Heart right ventricle (tissue), 16 donors: ENCODE measurements at regions not wholly inside any gene's neighbourhood (a gene's known extent, or its start where the extent isn't known, plus 50 kb on each side); places are given as distances from the start of the nearest gene placed in this dataset.

Source experiments
- ATAC-seq, 8 donors: fragments of 200-7000 bp; cut with Tn5 transposase; one replicate each; pipeline ENCODE4 v1.9.1; 2020; ENCODE audit warnings: mild to moderate bottlenecking in 8 of 8, moderate library complexity in 8 of 8, moderate number of reproducible peaks in 1 of 8
- DNase-seq, 2 donors: peaks; one replicate each; pipeline ENCODE4 v3.0.0-alpha.2; 2020
- H3K27ac ChIP-seq, 10 donors: fragments of 200-600 bp; sonication (generic) in 2 of 10; one replicate each; pipeline versions ENCODE4 v1.5.0 to v1.8.0; 2020 to 2022; ENCODE audit warnings: mild to moderate bottlenecking in 3 of 10
- H3K27me3 ChIP-seq, 7 donors: fragments of 200-600 bp; one replicate each; pipeline ENCODE4 v1.8.0; 2021 to 2022; ENCODE audit warnings: mild to moderate bottlenecking in 2 of 7
- H3K36me3 ChIP-seq, 9 donors: fragments of 200-600 bp; sonication (generic) in 1 of 9; one replicate each; pipeline versions ENCODE4 v1.5.0 to v1.8.0; 2020 to 2022; ENCODE audit warnings: mild to moderate bottlenecking in 2 of 9
- H3K4me1 ChIP-seq, 9 donors: fragments of 200-600 bp; sonication (generic) in 1 of 9; one replicate each; pipeline versions ENCODE4 v1.5.0 to v1.8.0; 2020 to 2022; ENCODE audit warnings: mild to moderate bottlenecking in 4 of 9
- H3K4me3 ChIP-seq, 10 donors: fragments of 200-600 bp; sonication (generic) in 2 of 10; one replicate each; pipeline versions ENCODE4 v1.5.0 to v1.8.0; 2020 to 2022; ENCODE audit warnings: mild to moderate bottlenecking in 7 of 10, moderate library complexity in 2 of 10
- H3K9me3 ChIP-seq, 11 donors: fragments of 200-600 bp in 10 of 11; sonication (generic) in 2 of 11; one replicate each; pipeline versions ENCODE4 v1.5.0 to v1.8.0; 2013 to 2022; ENCODE audit warnings: mild to moderate bottlenecking in 2 of 11, control low read depth in 1 of 11, moderate library complexity in 1 of 11
- CTCF ChIP-seq, 9 donors: fragments of 200-600 bp; sonication (generic) in 2 of 9; IDR thresholded peaks; one replicate each; pipeline versions ENCODE4 v1.5.0 to v1.8.0; 2021 to 2022; ENCODE audit warnings: antibody characterized with exemption in 9 of 9, mild to moderate bottlenecking in 5 of 9, moderate library complexity in 1 of 9
- WGBS, 2 donors: extraction: QIAGEN DNeasy Blood & Tissue Kit; methylation state at CpG; one replicate each; pipeline ENCODE4 v1.1.7; 2013; ENCODE audit warnings: inconsistent platforms in 1 of 2; 5-methylcytosine and 5-hydroxymethylcytosine counted together
- intact Hi-C, 10 donors: fragments of 100-400 bp; cut with DNase I; formaldehyde crosslinking; loops; one replicate each; pipeline versions ENCODE4 v1.11.1 to v1.14.2; 2022
- donor health status: Arrhythmogenic right ventricular cardiomyopathy.
- donor health status: ischemic (EF 13 %, LVEDD 7.1; RV severe dilation, severe dysfunction).
- donor health status: healthy with polysubstance abuse.
- donor health status: DM: no; HTN: yes; CAD: no.
- donor health status: DM: no; HTN: no; CAD: no.
- donor health status: ischemic (EF 25% LVEDD 6.9; RV normal size, moderate dysfunction).
- donor health status: ischemic (EF 25% LVEDD 5.7; RV mildly dilated, moderate dysfunction).
- donor health status: healthy.
- donor health status: DM: yes; HTN: yes; CAD: no.
- donor health status: Ischemic cardiomyopathy.
- donor health status: ischemic (EF 35%, LVEDD 5.7; RV mildly dilated, moderate dysfunction).
- donor health status: nonischemic (EF 11% LVEDD 7.7; RV severe dilation, severe dysfunction).
- donor health status: DM: yes; HTN: yes; CAD: no.
- donor health status: PGD.
- donor health status: ischemic (EF 29% LVEDD 5.4; RV normal size, mild dysfunction).
- donor health status: nonischemic (EF 23%, LVEDD 6.1; RV moderate dilation, normal function).

GRCh38 chr16:7113949-7114348, 218.7 kb upstream of the RBFOX1 start:
- TF ChIP-seq CTCF (IDR thresholded peaks at IDR 0.05), result no peak
- no peak overlapping the region for H3K4me3 ChIP-seq
- DNase-seq (no peak), ATAC-seq (no peak)
- no peaks in the 10 kb centered on the region for H3K36me3 ChIP-seq
- intact Hi-C loops, result no loop called here
- 72 to 75% methylated on average over 2 of the region's 2 CpGs for WGBS, 2 donors
- H3K27ac ChIP-seq, result no peak overlapping the region
- no peaks in the 10 kb centered on the region for H3K9me3 ChIP-seq
- peaks cover 0 to 30% (median 3%) of the 10 kb centered on the region in 7 donors for H3K27me3 ChIP-seq
- H3K4me1 ChIP-seq, result no peaks in the 10 kb centered on the region

- 84 to 88% methylated on average over 2 of the region's 2 CpGs for WGBS, 2 donors
- H3K4me1 ChIP-seq, result no peaks in the 10 kb centered on the region
- DNase-seq (no peak), ATAC-seq (no peak)
- no peak for TF ChIP-seq CTCF (IDR thresholded peaks at IDR 0.05)
- H3K4me3 ChIP-seq, result no peak overlapping the region
- H3K27ac ChIP-seq, result no peak overlapping the region
- H3K36me3 ChIP-seq, result no peaks in the 10 kb centered on the region
- intact Hi-C loops, result no loop called here
- H3K9me3 ChIP-seq, result no peaks in the 10 kb centered on the region
- peaks cover 0 to 33% (median 3%) of the 10 kb centered on the region in 7 donors for H3K27me3 ChIP-seq
Observed at GRCh38 chr16:7113395-7113794, 219.2 kb upstream of the RBFOX1 start.

GRCh38 chr16:7111265-7111664, 221.4 kb upstream of the RBFOX1 start:
- WGBS, 2 donors, result 58 to 82% methylated on average over 3 of the region's 3 CpGs

GRCh38 chr16:7107436-7107835, 225.2 kb upstream of the RBFOX1 start:
- H3K27ac ChIP-seq, result no peak overlapping the region
- H3K9me3 ChIP-seq, result no peaks in the 10 kb centered on the region

More at GRCh38 chr16:7111265-7111664, 221.4 kb upstream of the RBFOX1 start:
- Histone ChIP-seq H3K36me3 (no peaks in the 10 kb centered on the region), H3K4me3 (no peak overlapping the region), H3K27ac (no peak overlapping the region), H3K4me1 (no peaks in the 10 kb centered on the region), H3K27me3 (peaks cover 0 to 27% (median 3%) of the 10 kb centered on the region in 7 donors), H3K9me3 (no peaks in the 10 kb centered on the region)
- DNase-seq, result no peak
- intact Hi-C loops, result no loop called here
- no peak for ATAC-seq
- TF ChIP-seq CTCF (IDR thresholded peaks at IDR 0.05), result no peak

More at GRCh38 chr16:7107436-7107835, 225.2 kb upstream of the RBFOX1 start:
- DNase-seq, result no peak
- peaks cover 0 to 9% (median 0%) of the 10 kb centered on the region in 7 donors for H3K27me3 ChIP-seq
- WGBS, 2 donors, result 68% methylated on average over 3 of the region's 3 CpGs
- no peak for TF ChIP-seq CTCF (IDR thresholded peaks at IDR 0.05)
- H3K36me3 ChIP-seq, result no peaks in the 10 kb centered on the region
- H3K4me3 ChIP-seq, result no peak overlapping the region
- no peaks in the 10 kb centered on the region for H3K4me1 ChIP-seq
- intact Hi-C loops, result no loop called here
- no peak for ATAC-seq
